Fibroblast of pulmonary artery (primary cell): ENCODE measurements at regions not wholly inside any gene's neighbourhood (a gene's known extent, or its start where the extent isn't known, plus 50 kb on each side); places are given as distances from the start of the nearest gene placed in this dataset.

ENCODE experiments used
- DNase-seq: peaks from one replicate; pipeline ENCODE4 v3.0.0-alpha.2; 2010; ENCODE audit warnings: low read depth
- H3K4me3 ChIP-seq: replicated peaks from 2 replicates; pipeline ENCODE4 v1.5.1; 2011; ENCODE audit warnings: low read depth, mild to moderate bottlenecking, control low read depth, low read length, moderate library complexity
- CTCF ChIP-seq: IDR thresholded peaks from 2 replicates; pipeline ENCODE4 v1.5.1; 2011; ENCODE audit warnings: mild to moderate bottlenecking, control low read depth, low read length, inconsistent platforms; ENCODE audit errors: missing control alignments

DNA sequence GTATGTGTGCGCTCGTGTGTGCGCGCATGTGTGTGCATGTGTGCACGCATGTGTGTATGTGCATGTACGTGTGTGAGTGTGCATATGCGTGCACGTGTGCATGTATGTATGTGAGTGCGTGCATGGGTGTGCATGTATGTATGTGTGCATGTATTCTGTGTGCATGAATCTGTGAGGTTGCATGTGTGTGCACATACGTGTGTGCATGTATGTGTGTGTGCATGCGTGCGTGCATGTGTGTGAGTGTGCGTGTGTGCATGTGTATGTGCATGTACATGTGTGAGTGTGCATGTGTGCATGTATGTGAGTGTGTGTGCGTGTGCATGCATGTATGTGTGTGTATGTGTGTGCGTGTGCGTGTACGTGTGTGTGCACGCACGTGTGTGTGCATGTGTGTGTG is 241.5 kb downstream of the SHOX start:
- H3K4me3 ChIP-seq: no peak overlapping the region
- DNase-seq: no peak
- no peak for TF ChIP-seq CTCF

- H3K4me3 ChIP-seq: no peak overlapping the region
Observed at GRCh38 chrX:871626-872025, 241.0 kb downstream of the SHOX start.

DNA sequence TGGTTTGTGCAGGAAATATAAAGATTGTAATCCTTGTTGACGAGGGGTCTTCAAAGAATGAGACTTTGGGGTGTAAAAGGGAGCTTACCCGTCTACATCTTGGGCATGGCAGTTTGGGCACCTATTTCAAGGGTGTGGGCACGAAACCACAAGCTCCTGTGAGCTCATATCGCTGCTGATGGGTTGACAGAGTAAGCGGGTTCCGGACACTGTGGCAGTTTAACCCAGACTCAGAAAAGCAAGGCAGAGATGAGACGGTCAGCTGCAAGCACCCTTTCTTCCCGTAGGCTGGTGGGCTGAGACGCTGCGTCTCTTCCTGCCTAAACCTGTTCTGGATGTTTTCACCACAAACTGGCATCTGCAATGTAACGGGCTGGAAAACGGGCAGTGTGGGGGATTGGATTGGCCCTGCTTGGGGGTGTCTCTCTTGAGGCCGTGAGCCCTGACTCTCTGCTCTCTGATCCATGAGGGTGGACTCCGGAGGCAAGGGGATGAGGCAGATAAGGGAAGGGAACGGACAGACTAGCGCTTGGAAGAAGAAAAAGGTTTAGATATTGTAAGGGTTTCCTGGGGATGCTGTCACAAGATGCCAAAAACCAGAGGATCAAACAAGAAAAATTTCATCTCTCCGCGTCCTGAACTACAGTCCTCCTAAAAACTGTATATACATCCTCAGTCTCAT is 237.5 kb downstream of the SHOX start:
- TF ChIP-seq CTCF: no peak
- H3K4me3 ChIP-seq: no peak overlapping the region
- DNase-seq: no peak

More at GRCh38 chrX:871626-872025, 241.0 kb downstream of the SHOX start:
- DNase-seq: no peak
- TF ChIP-seq CTCF: no peak

- H3K4me3 ChIP-seq: no peak overlapping the region
- TF ChIP-seq CTCF: no peak
- DNase-seq: no peak
Observed at GRCh38 chrX:867502-867901, 236.9 kb downstream of the SHOX start.

DNA sequence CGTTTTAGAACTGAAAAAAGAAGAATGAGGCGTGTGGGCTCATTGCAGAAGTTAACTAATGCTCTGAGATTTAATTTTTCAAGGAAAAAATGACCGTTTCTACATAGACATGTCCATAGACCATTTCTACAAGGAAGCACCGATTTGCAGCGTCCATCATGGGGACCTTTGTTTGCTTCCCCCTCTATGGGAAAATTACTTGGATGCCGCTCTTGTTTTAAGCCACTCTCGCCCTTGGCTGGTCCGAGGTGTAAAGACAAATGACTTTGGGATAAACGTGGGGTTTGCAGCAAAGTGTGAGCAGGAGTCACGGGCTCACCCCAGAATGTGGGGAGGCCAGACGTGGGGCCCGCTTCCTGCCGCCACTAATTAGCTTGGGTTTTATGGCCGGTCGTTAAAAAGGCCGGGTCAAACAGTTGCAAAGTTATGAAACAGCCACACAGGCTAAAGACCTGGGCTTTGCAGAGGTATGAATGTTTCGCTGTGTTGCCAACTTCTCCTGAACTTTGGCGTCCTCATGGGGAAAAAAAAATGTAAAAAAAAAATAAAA is 235.9 kb downstream of the SHOX start:
- no peak for DNase-seq
- H3K4me3 ChIP-seq: no peak overlapping the region
- no peak for TF ChIP-seq CTCF

- no peak overlapping the region for H3K4me3 ChIP-seq
- no peak for DNase-seq
- TF ChIP-seq CTCF: no peak
Observed at GRCh38 chrX:865422-865821, 234.8 kb downstream of the SHOX start.

DNA sequence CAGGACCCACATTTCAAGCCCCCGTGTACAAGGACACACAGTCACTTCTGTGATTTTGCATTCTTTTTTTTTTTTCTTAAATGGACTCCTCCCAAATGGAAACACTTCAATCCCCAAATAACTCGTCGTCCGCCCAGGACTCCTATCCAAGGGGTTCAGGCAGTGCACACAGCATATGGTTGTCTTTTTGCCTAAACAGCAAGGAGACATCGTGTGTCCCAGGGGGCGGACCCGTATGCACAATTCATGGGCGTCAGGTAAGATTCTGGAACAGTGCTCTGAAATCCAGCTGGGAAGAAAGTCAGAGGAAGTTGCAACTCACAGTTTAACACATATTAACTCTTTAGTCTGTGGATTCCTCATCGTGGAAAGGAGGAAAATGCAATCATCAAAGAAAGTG is 231.3 kb downstream of the SHOX start:
- H3K4me3 ChIP-seq: no peak overlapping the region
- TF ChIP-seq CTCF: no peak
- DNase-seq: no peak
